Endothelial cell of umbilical vein (primary cell): ENCODE measurements at regions not wholly inside any gene's neighbourhood (a gene's known extent, or its start where the extent isn't known, plus 50 kb on each side); places are given as distances from the start of the nearest gene placed in this dataset.

Experiments used
- BruUV-seq: library from RNA; stranded (reverse); fragments of 400-500 nt; replicated peaks from 2 replicates; lab custom pipeline; 2021; lab: Mats Ljungman, UMichigan
- CTCF ChIA-PET: fragments of 300-600, 350-600 bp; sonication (Branson Sonifier 250); formaldehyde crosslinking; loops from one replicate; lab custom pipeline; 2021; ENCODE audit warnings: antibody characterized with exemption, inconsistent platforms; lab: Charles Lee
- POLR2A ChIA-PET: fragments of 300-600, 350-600 bp; sonication (Branson Sonifier 250); formaldehyde crosslinking; loops from one replicate; lab custom pipeline; 2021; ENCODE audit warnings: antibody characterized with exemption, inconsistent platforms; lab: Charles Lee
- DNase-seq: peaks from one replicate; pipeline ENCODE4 v3.0.0-alpha.2; 2011; ENCODE audit warnings: low read depth, low spot score
- FAIRE-seq: peaks from 2 replicates; lab custom pipeline; 2011; peaks lifted over from hg19 to GRCh38; lab: Jason Lieb, UNC
- H2AFZ ChIP-seq: 2 replicates; pipeline ENCODE4 v1.6.0; 2012; ENCODE audit warnings: low read depth, low read length, control low read depth, inconsistent platforms
- H3K27ac ChIP-seq: 2 replicates; pipeline ENCODE4 v1.5.1; 2011; ENCODE audit warnings: low read depth, mild to moderate bottlenecking, control low read depth, low read length, moderate library complexity; ENCODE audit not compliant: insufficient read depth
- H3K27me3 ChIP-seq, 2 experiments: 2 replicates each; pipeline versions ENCODE4 v1.6.0 to v1.6.1; 2011; ENCODE audit warnings: low read length in 2 of 2, mixed read lengths in 1 of 2; ENCODE audit not compliant: control insufficient read depth in 2 of 2, insufficient read depth in 2 of 2
- H3K36me3 ChIP-seq, 2 experiments: 2 replicates in 1 of 2; 3 replicates in 1 of 2; pipeline ENCODE4 v1.5.1; 2011; ENCODE audit warnings: low read length in 2 of 2, mild to moderate bottlenecking in 1 of 2, moderate library complexity in 1 of 2; ENCODE audit not compliant: control insufficient read depth in 2 of 2, insufficient read depth in 2 of 2; ENCODE audit errors: extremely low read depth in 1 of 2
- H3K4me1 ChIP-seq: 3 replicates; pipeline ENCODE4 v1.5.1; 2011; ENCODE audit warnings: mild to moderate bottlenecking, low read length; ENCODE audit not compliant: control insufficient read depth, insufficient read depth; ENCODE audit errors: extremely low read depth
- H3K4me2 ChIP-seq: 2 replicates; pipeline ENCODE4 v1.6.1; 2011; ENCODE audit warnings: low read length, control low read depth, mixed read lengths; ENCODE audit not compliant: insufficient read depth
- H3K4me3 ChIP-seq, 3 experiments: fragments of 200-600 bp in 1 of 3; sonication (generic), shearing (Covaris generic) in 1 of 3; replicated peaks in 1 of 3; 2 replicates each; pipeline ENCODE4 v1.5.1; 2011 to 2016; ENCODE audit warnings: control low read depth in 3 of 3, low read length in 3 of 3, mild to moderate bottlenecking in 2 of 3, inconsistent platforms in 1 of 3, low read depth in 1 of 3, moderate library complexity in 1 of 3; ENCODE audit not compliant: insufficient read depth in 1 of 3
- H3K79me2 ChIP-seq: 2 replicates; pipeline ENCODE4 v1.6.0; 2012; ENCODE audit warnings: low read length, inconsistent platforms; ENCODE audit not compliant: control insufficient read depth, insufficient read depth
- H3K9ac ChIP-seq: replicated peaks from 2 replicates; pipeline ENCODE3; 2011; ENCODE audit warnings: low read length, control low read depth; ENCODE audit not compliant: insufficient read depth; ENCODE audit errors: extremely low read depth
- H3K9me1 ChIP-seq: replicated peaks from 3 replicates; pipeline ENCODE4 v1.6.0; 2011; ENCODE audit warnings: mild to moderate bottlenecking, low read length; ENCODE audit not compliant: control insufficient read depth, insufficient read depth; ENCODE audit errors: extremely low read depth
- H3K9me3 ChIP-seq: replicated peaks from 2 replicates; pipeline ENCODE4 v1.5.1; 2012; ENCODE audit warnings: low read length, inconsistent platforms; ENCODE audit not compliant: control insufficient read depth, insufficient read depth
- H4K20me1 ChIP-seq: replicated peaks from 2 replicates; pipeline ENCODE3; 2011; ENCODE audit warnings: mild to moderate bottlenecking, low read length; ENCODE audit not compliant: control insufficient read depth, insufficient read depth; ENCODE audit errors: extremely low read depth
- CTCF ChIP-seq, 2 donors: IDR thresholded peaks; 1 replicate in 1 of 2; 2 replicates in 1 of 2; pipeline ENCODE4 v1.5.1; 2011; ENCODE audit warnings: low read length in 2 of 2, mild to moderate bottlenecking in 2 of 2, moderate library complexity in 2 of 2, control low read depth in 1 of 2, inconsistent platforms in 1 of 2, low read depth in 1 of 2; ENCODE audit not compliant: insufficient read depth in 1 of 2; ENCODE audit errors: extremely low read depth in 1 of 2
- EZH2 ChIP-seq: IDR thresholded peaks from 2 replicates; pipeline ENCODE4 v1.6.1; 2012; ENCODE audit warnings: borderline replicate concordance, low read depth, mild to moderate bottlenecking, moderate library complexity, low read length, inconsistent platforms; ENCODE audit not compliant: severe bottlenecking
- FOS ChIP-seq: IDR thresholded peaks from 2 replicates; pipeline ENCODE4 v1.6.1; 2011; ENCODE audit warnings: mild to moderate bottlenecking, low read length, moderate library complexity, borderline replicate concordance; ENCODE audit not compliant: insufficient read depth
- GATA2 ChIP-seq: IDR thresholded peaks from 2 replicates; pipeline ENCODE4 v1.7.0; 2011; ENCODE audit warnings: low read depth, mild to moderate bottlenecking, moderate library complexity, mixed read lengths, low read length; ENCODE audit not compliant: insufficient read length, insufficient read depth
- JUN ChIP-seq: IDR thresholded peaks from 2 replicates; pipeline ENCODE4 v1.6.1; 2011; ENCODE audit warnings: borderline replicate concordance, low read depth; ENCODE audit not compliant: insufficient read length, insufficient read depth
- MAX ChIP-seq: IDR thresholded peaks from 2 replicates; pipeline ENCODE4 v1.6.1; 2011; ENCODE audit not compliant: insufficient read depth, insufficient read length
- MYC ChIP-seq: IDR thresholded peaks from one replicate; pipeline ENCODE4 v1.6.1; 2011; ENCODE audit warnings: mild to moderate bottlenecking, low read depth, low read length
- POLR2A ChIP-seq: IDR thresholded peaks from 2 replicates; pipeline ENCODE4 v1.6.1; 2012; ENCODE audit warnings: low read depth, mild to moderate bottlenecking, control low read depth, low read length
- POLR2AphosphoS5 ChIP-seq: IDR thresholded peaks from 2 replicates; pipeline ENCODE4 v1.6.1; 2012; ENCODE audit warnings: low read depth, mild to moderate bottlenecking, control low read depth, low read length, moderate library complexity; ENCODE audit not compliant: insufficient read depth
- dilution Hi-C: fragments of 300-500 bp; cut with MboI; formaldehyde crosslinking; loops from one replicate; pipeline ENCODE4 v1.15.0; 2019; ENCODE audit warnings: low sequenced_read_pairs; ENCODE audit not compliant: extremely low pct_ligation_motif_present
- intact Hi-C: fragments of 100-400 bp; cut with micrococcal nuclease; formaldehyde crosslinking; loops from one replicate; pipeline ENCODE4 v1.10.0; 2022

GRCh38 chr11:92789761-92790160 lies 179.7 kb upstream of the MTNR1B start:
- dilution Hi-C loops (no loop called here), intact Hi-C loops (no loop called here)
- Histone ChIP-seq H3K9me1 (no peaks in the 10 kb centered on the region), H3K9me3 (peaks cover 3% of the 10 kb centered on the region), H2AFZ (no peak overlapping the region), H3K9ac (no peak overlapping the region), H3K4me3 (no peak overlapping the region), H3K79me2 (no peaks in the 10 kb centered on the region), H3K36me3 (no peaks in the 10 kb centered on the region), H3K4me1 (no peaks in the 10 kb centered on the region), H3K4me2 (no peak overlapping the region), H4K20me1 (no peaks in the 10 kb centered on the region), H3K27me3 (no peaks in the 10 kb centered on the region), H3K27ac (no peak overlapping the region)
- FAIRE-seq (no peak), DNase-seq (no peak)
- no TSS peak for BruUV-seq
- CTCF ChIA-PET = no interaction called here
- POLR2A ChIA-PET = no interaction called here
- TF ChIP-seq CTCF (IDR thresholded peaks at IDR 0.05; ENCODE audit: extremely low read depth in 1 of 2, insufficient read depth in 1 of 2, low read depth in 1 of 2, low read length in 2 of 2) (no peak), POLR2AphosphoS5 (no peak), EZH2 (no peak), FOS (no peak), JUN (no peak), POLR2A (no peak), GATA2 (no peak), MYC (no peak), MAX (no peak)
